Thymus (tissue), 11 donors: ENCODE measurements at regions not wholly inside any gene's neighbourhood (a gene's known extent, or its start where the extent isn't known, plus 50 kb on each side); places are given as distances from the start of the nearest gene placed in this dataset.
"Not testable (repeated sequence)": the region's sequence is repeated elsewhere in the genome, so short reads cannot be mapped to it uniquely, and the experiment has no call there.

Experiments
- DNase-seq, 9 donors: peaks; one replicate each; pipeline ENCODE4 v3.0.0-alpha.2; 2013; ENCODE audit warnings: low spot score in 9 of 9, low read depth in 6 of 9, missing footprints in 1 of 9
- H3K27ac ChIP-seq, 2 donors: one replicate each; pipeline ENCODE4 v1.5.1; 2013; ENCODE audit warnings: control low read depth in 1 of 2, low read depth in 1 of 2, low read length in 1 of 2, mild to moderate bottlenecking in 1 of 2, moderate library complexity in 1 of 2
- H3K27me3 ChIP-seq, 2 donors: one replicate each; pipeline ENCODE4 v1.5.1; 2013; ENCODE audit warnings: low read length in 1 of 2; ENCODE audit not compliant: control insufficient read depth in 2 of 2, insufficient read depth in 1 of 2
- H3K36me3 ChIP-seq, 2 donors: one replicate each; pipeline ENCODE4 v1.5.1; 2013; ENCODE audit warnings: low read length in 1 of 2, mild to moderate bottlenecking in 1 of 2, moderate library complexity in 1 of 2; ENCODE audit not compliant: control insufficient read depth in 2 of 2, insufficient read depth in 2 of 2
- H3K4me1 ChIP-seq, 2 donors: one replicate each; pipeline ENCODE4 v1.5.1; 2013; ENCODE audit warnings: low read length in 2 of 2; ENCODE audit not compliant: control insufficient read depth in 2 of 2, insufficient read depth in 2 of 2
- H3K4me3 ChIP-seq, 2 donors: one replicate each; pipeline ENCODE4 v1.5.1; 2013; ENCODE audit warnings: low read length in 2 of 2, control low read depth in 1 of 2, mild to moderate bottlenecking in 1 of 2
- H3K9me3 ChIP-seq, 2 donors: one replicate each; pipeline ENCODE4 v1.5.1; 2013; ENCODE audit warnings: low read length in 1 of 2, mild to moderate bottlenecking in 1 of 2; ENCODE audit not compliant: control insufficient read depth in 2 of 2, insufficient read depth in 1 of 2
- WGBS: extraction: QIAGEN DNeasy Blood & Tissue Kit; methylation state at CpG from one replicate; pipeline ENCODE4 v1.1.7; 2013; 5-methylcytosine and 5-hydroxymethylcytosine counted together
- donor health status: healthy.

- 87% methylated on average over 8 of the region's 8 CpGs for WGBS
- H3K36me3 ChIP-seq: no peaks in the 10 kb centered on the region
- no peak overlapping the region for H3K27ac ChIP-seq
- no peak overlapping the region for H3K4me3 ChIP-seq
- no peaks in the 10 kb centered on the region for H3K9me3 ChIP-seq
- H3K27me3 ChIP-seq: no peaks in the 10 kb centered on the region
- H3K4me1 ChIP-seq: no peaks in the 10 kb centered on the region
- no peak for DNase-seq
These were observed 133.4 kb downstream of the RTL9 start for GRCh38 chrX:110491846-110492620.

GRCh38 chrX:110504947-110505346 is 146.3 kb downstream of the RTL9 start:
- WGBS: 95% methylated on average over 6 of the region's 6 CpGs
- H3K4me1 ChIP-seq: no peaks in the 10 kb centered on the region

GRCh38 chrX:110509755-110510532 is 151.3 kb downstream of the RTL9 start:
- Histone ChIP-seq H3K27me3 (no peaks in the 10 kb centered on the region), H3K36me3 (no peaks in the 10 kb centered on the region), H3K4me1 (no peaks in the 10 kb centered on the region), H3K9me3 (no peaks in the 10 kb centered on the region), H3K27ac (no peak overlapping the region), H3K4me3 (no peak overlapping the region)
- DNase-seq: no peak
- WGBS: 78% methylated on average over 2 of the region's 2 CpGs

More at GRCh38 chrX:110504947-110505346, 146.3 kb downstream of the RTL9 start:
- no peak overlapping the region for H3K4me3 ChIP-seq
- no peak overlapping the region for H3K27ac ChIP-seq
- H3K27me3 ChIP-seq: no peaks in the 10 kb centered on the region
- no peaks in the 10 kb centered on the region for H3K9me3 ChIP-seq
- H3K36me3 ChIP-seq: no peaks in the 10 kb centered on the region
- no peak for DNase-seq

- no peaks in the 10 kb centered on the region for H3K9me3 ChIP-seq
- H3K27me3 ChIP-seq: no peaks in the 10 kb centered on the region
- DNase-seq: no peak
- H3K27ac ChIP-seq: no peak overlapping the region
- 96% methylated on average over 2 of the region's 2 CpGs for WGBS
- no peak overlapping the region for H3K4me3 ChIP-seq
- H3K4me1 ChIP-seq: no peaks in the 10 kb centered on the region
- H3K36me3 ChIP-seq: no peaks in the 10 kb centered on the region
These were observed 152.6 kb downstream of the RTL9 start for GRCh38 chrX:110511238-110511637.

GRCh38 chrX:110512341-110512740 is 153.7 kb downstream of the RTL9 start:
- Histone ChIP-seq H3K27me3 (no peaks in the 10 kb centered on the region), H3K9me3 (no peaks in the 10 kb centered on the region), H3K36me3 (no peaks in the 10 kb centered on the region), H3K4me1 (no peaks in the 10 kb centered on the region), H3K4me3 (no peak overlapping the region), H3K27ac (no peak overlapping the region)
- 88% methylated on average over 1 of the region's 1 CpG for WGBS
- DNase-seq: no peak

- Histone ChIP-seq H3K36me3 (no peaks in the 10 kb centered on the region), H3K4me1 (no peaks in the 10 kb centered on the region), H3K27me3 (no peaks in the 10 kb centered on the region), H3K4me3 (no peak overlapping the region), H3K27ac (no peak overlapping the region), H3K9me3 (no peaks in the 10 kb centered on the region)
- no peak for DNase-seq
- WGBS: 94% methylated on average over 2 of the region's 2 CpGs
These were observed 155.9 kb downstream of the RTL9 start for GRCh38 chrX:110514509-110514908.

- Histone ChIP-seq H3K36me3 (no peaks in the 10 kb centered on the region), H3K9me3 (no peaks in the 10 kb centered on the region), H3K27me3 (no peaks in the 10 kb centered on the region), H3K27ac (no peak overlapping the region), H3K4me3 (no peak overlapping the region), H3K4me1 (no peaks in the 10 kb centered on the region)
- WGBS: 97% methylated on average over 3 of the region's 3 CpGs
- no peak for DNase-seq
These were observed 160.9 kb downstream of the RTL9 start for GRCh38 chrX:110519501-110519900.

GRCh38 chrX:110519906-110520452 is 161.3 kb downstream of the RTL9 start:
- no peaks in the 10 kb centered on the region for H3K36me3 ChIP-seq
- 92% methylated on average over 7 of the region's 7 CpGs for WGBS
- H3K27ac ChIP-seq: no peak overlapping the region
- H3K27me3 ChIP-seq: no peaks in the 10 kb centered on the region
- no peak for DNase-seq
- H3K9me3 ChIP-seq: no peaks in the 10 kb centered on the region
- no peaks in the 10 kb centered on the region for H3K4me1 ChIP-seq
- no peak overlapping the region for H3K4me3 ChIP-seq

GRCh38 chrX:110520652-110521051 is 162.0 kb downstream of the RTL9 start:
- DNase-seq: not testable (repeated sequence)
- WGBS: 90% methylated on average over 11 of the region's 13 CpGs

More at GRCh38 chrX:110520652-110521051, 162.0 kb downstream of the RTL9 start:
- not testable (repeated sequence) for H3K27ac ChIP-seq, H3K4me1 ChIP-seq, H3K27me3 ChIP-seq, H3K9me3 ChIP-seq, H3K4me3 ChIP-seq, H3K36me3 ChIP-seq
